MM.1S (cell line): ENCODE measurements at regions not wholly inside any gene's neighbourhood (a gene's known extent, or its start where the extent isn't known, plus 50 kb on each side); places are given as distances from the start of the nearest gene placed in this dataset.

Experiments
- DNase-seq: peaks from one replicate; pipeline ENCODE4 v3.0.0-alpha.2; 2015
- H2AFZ ChIP-seq: fragments of 300-600 bp; sonication (generic); 2 replicates; pipeline ENCODE4 v1.6.0; 2016; ENCODE audit warnings: antibody characterized with exemption, low read length
- H3F3A ChIP-seq: fragments of 300-600 bp; sonication (generic); 2 replicates; pipeline ENCODE4 v1.6.1; 2016; ENCODE audit warnings: mild to moderate bottlenecking, antibody characterized with exemption, low read length, moderate library complexity, mixed read lengths; ENCODE audit not compliant: insufficient read depth
- H3K27ac ChIP-seq: fragments of 300-600 bp; sonication (generic); 2 replicates; pipeline ENCODE4 v1.5.1; 2016; ENCODE audit warnings: mild to moderate bottlenecking, low read length
- H3K27me3 ChIP-seq: fragments of 300-600 bp; sonication (generic); replicated peaks from 2 replicates; pipeline ENCODE4 v1.6.0; 2016; ENCODE audit warnings: low read length; ENCODE audit not compliant: insufficient read depth
- H3K36me3 ChIP-seq: fragments of 300-600 bp; sonication (generic); replicated peaks from 2 replicates; pipeline ENCODE4 v1.6.1; 2016; ENCODE audit warnings: mild to moderate bottlenecking, low read length, mixed read lengths; ENCODE audit not compliant: insufficient read depth
- H3K4me1 ChIP-seq: fragments of 300-600 bp; sonication (generic); 2 replicates; pipeline ENCODE4 v1.6.1; 2016; ENCODE audit warnings: low read length, mixed read lengths
- H3K4me2 ChIP-seq: fragments of 300-600 bp; sonication (generic); 2 replicates; pipeline ENCODE4 v1.6.0; 2016; ENCODE audit warnings: low read depth, low read length
- H3K4me3 ChIP-seq: fragments of 300-600 bp; sonication (generic); 2 replicates; pipeline ENCODE4 v1.5.1; 2016; ENCODE audit warnings: low read length, mixed read lengths
- H3K79me2 ChIP-seq: fragments of 300-600 bp; sonication (generic); 2 replicates; pipeline ENCODE4 v1.6.1; 2016; ENCODE audit warnings: mixed run types, low read length, mixed read lengths
- H3K9ac ChIP-seq: fragments of 300-600 bp; sonication (generic); 2 replicates; pipeline ENCODE4 v1.6.1; 2016; ENCODE audit warnings: low read length, mixed read lengths
- H3K9me2 ChIP-seq: fragments of 300-600 bp; sonication (generic); replicated peaks from 2 replicates; pipeline ENCODE4 v1.6.1; 2016; ENCODE audit warnings: mild to moderate bottlenecking, low read length, mixed read lengths; ENCODE audit not compliant: insufficient read depth
- H3K9me3 ChIP-seq: fragments of 300-600 bp; sonication (generic); replicated peaks from 2 replicates; pipeline ENCODE4 v1.6.1; 2016; ENCODE audit warnings: mild to moderate bottlenecking, low read length, mixed read lengths; ENCODE audit not compliant: insufficient read depth
- H4K20me1 ChIP-seq: fragments of 300-600 bp; sonication (generic); 2 replicates; pipeline ENCODE4 v1.6.1; 2016; ENCODE audit warnings: mild to moderate bottlenecking, low read length, moderate library complexity, mixed read lengths; ENCODE audit not compliant: insufficient read depth
- EZH2 ChIP-seq: fragments of 300-600 bp; sonication (generic); optimal IDR thresholded peaks from 2 replicates; pipeline ENCODE3; 2017; ENCODE audit warnings: low read depth, mild to moderate bottlenecking, antibody characterized with exemption, low read length, mixed read lengths
- EZH2phosphoT487 ChIP-seq: fragments of 300-600 bp; sonication (generic); IDR thresholded peaks from 2 replicates; pipeline ENCODE4 v1.6.1; 2018; ENCODE audit warnings: antibody characterized with exemption, low read length
- TF ChIP-seq, protein P1 (sequence below): fragments of 300-600 bp; sonication (generic); IDR thresholded peaks from 2 replicates; pipeline ENCODE4 v1.5.1; 2016; ENCODE audit warnings: antibody characterized with exemption, low read length, mixed read lengths

GRCh38 chr1:29973406-29973805 is 737.1 kb downstream of the PTPRU start:
- DNase-seq = no peak
- no peaks in the 10 kb centered on the region for H3K4me1 ChIP-seq
- H3K9me3 ChIP-seq = no peaks in the 10 kb centered on the region
- no peaks in the 10 kb centered on the region for H3K79me2 ChIP-seq
- no peaks in the 10 kb centered on the region for H4K20me1 ChIP-seq
- no peak overlapping the region for H2AFZ ChIP-seq
- no peaks in the 10 kb centered on the region for H3K36me3 ChIP-seq
- no peak overlapping the region for H3K27ac ChIP-seq
- no peak overlapping the region for H3K4me2 ChIP-seq
- no peaks in the 10 kb centered on the region for H3F3A ChIP-seq
- no peak overlapping the region for H3K9ac ChIP-seq
- no peak overlapping the region for H3K4me3 ChIP-seq
- TF ChIP-seq EZH2phosphoT487 (no peak), EZH2 (no peak)
- TF ChIP-seq, protein P1, sequence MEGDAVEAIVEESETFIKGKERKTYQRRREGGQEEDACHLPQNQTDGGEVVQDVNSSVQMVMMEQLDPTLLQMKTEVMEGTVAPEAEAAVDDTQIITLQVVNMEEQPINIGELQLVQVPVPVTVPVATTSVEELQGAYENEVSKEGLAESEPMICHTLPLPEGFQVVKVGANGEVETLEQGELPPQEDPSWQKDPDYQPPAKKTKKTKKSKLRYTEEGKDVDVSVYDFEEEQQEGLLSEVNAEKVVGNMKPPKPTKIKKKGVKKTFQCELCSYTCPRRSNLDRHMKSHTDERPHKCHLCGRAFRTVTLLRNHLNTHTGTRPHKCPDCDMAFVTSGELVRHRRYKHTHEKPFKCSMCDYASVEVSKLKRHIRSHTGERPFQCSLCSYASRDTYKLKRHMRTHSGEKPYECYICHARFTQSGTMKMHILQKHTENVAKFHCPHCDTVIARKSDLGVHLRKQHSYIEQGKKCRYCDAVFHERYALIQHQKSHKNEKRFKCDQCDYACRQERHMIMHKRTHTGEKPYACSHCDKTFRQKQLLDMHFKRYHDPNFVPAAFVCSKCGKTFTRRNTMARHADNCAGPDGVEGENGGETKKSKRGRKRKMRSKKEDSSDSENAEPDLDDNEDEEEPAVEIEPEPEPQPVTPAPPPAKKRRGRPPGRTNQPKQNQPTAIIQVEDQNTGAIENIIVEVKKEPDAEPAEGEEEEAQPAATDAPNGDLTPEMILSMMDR = no peak
- H3K27me3 ChIP-seq = peaks cover 27% of the 10 kb centered on the region
- no peaks in the 10 kb centered on the region for H3K9me2 ChIP-seq

- Histone ChIP-seq H2AFZ (no peak overlapping the region), H3K27me3 (peaks cover 28% of the 10 kb centered on the region), H3K9me3 (no peaks in the 10 kb centered on the region), H3K4me1 (no peaks in the 10 kb centered on the region), H3K9me2 (no peaks in the 10 kb centered on the region), H3K79me2 (no peaks in the 10 kb centered on the region), H3K36me3 (no peaks in the 10 kb centered on the region), H3K9ac (no peak overlapping the region), H4K20me1 (no peaks in the 10 kb centered on the region), H3K27ac (no peak overlapping the region), H3K4me2 (no peak overlapping the region), H3K4me3 (no peak overlapping the region), H3F3A (no peaks in the 10 kb centered on the region)
- no peak for DNase-seq
- TF ChIP-seq EZH2 = no peak
- TF ChIP-seq EZH2phosphoT487 = no peak
- TF ChIP-seq, protein P1 = no peak
Measured at GRCh38 chr1:29972421-29973053, 736.2 kb downstream of the PTPRU start.

GRCh38 chr1:29971703-29972102 is 735.4 kb downstream of the PTPRU start:
- no peaks in the 10 kb centered on the region for H3F3A ChIP-seq
- no peaks in the 10 kb centered on the region for H3K79me2 ChIP-seq
- H3K4me3 ChIP-seq = no peak overlapping the region
- no peak overlapping the region for H2AFZ ChIP-seq
- no peak for DNase-seq
- H3K4me1 ChIP-seq = no peaks in the 10 kb centered on the region
- no peaks in the 10 kb centered on the region for H3K36me3 ChIP-seq
- no peaks in the 10 kb centered on the region for H3K9me2 ChIP-seq
- no peaks in the 10 kb centered on the region for H4K20me1 ChIP-seq
- no peak overlapping the region for H3K4me2 ChIP-seq
- no peak overlapping the region for H3K27ac ChIP-seq
- no peak for TF ChIP-seq EZH2
- TF ChIP-seq, protein P1 = no peak
- TF ChIP-seq EZH2phosphoT487 = no peak
- no peak overlapping the region for H3K9ac ChIP-seq
- no peaks in the 10 kb centered on the region for H3K9me3 ChIP-seq
- H3K27me3 ChIP-seq = peaks cover 34% of the 10 kb centered on the region
